K562 (cell line): ENCODE measurements at regions not wholly inside any gene's neighbourhood (a gene's known extent, or its start where the extent isn't known, plus 50 kb on each side); places are given as distances from the start of the nearest gene placed in this dataset.
A peak's percentile ranks its signal among the peaks of the same experiment; 100 is the strongest.

Source experiments
- ATAC-seq: fragments of 200-7000 bp; cut with Tn5 transposase; 3 replicates; pipeline ENCODE4 v1.9.1; 2020; ENCODE audit warnings: moderate library complexity
- BruUV-seq: library from RNA; stranded (reverse); fragments of 400-500 nt; replicated peaks from 2 replicates; lab custom pipeline; 2021; lab: Mats Ljungman, UMichigan
- CTCF ChIA-PET: fragments of 300-600 bp; formaldehyde crosslinking; extraction: SDS; loops from one replicate; lab custom pipeline; 2021; ENCODE audit warnings: low intra/inter-chr PET ratio; lab: Yijun Ruan, JAX
- POLR2A ChIA-PET: fragments of 300-600, 350-650 bp; sonication (Branson Sonifier 250); formaldehyde crosslinking; extraction: SDS; loops from one replicate; lab custom pipeline; 2021; ENCODE audit warnings: antibody characterized with exemption, inconsistent platforms; lab: Yijun Ruan, JAX
- DNase-seq, 4 experiments: peaks; one replicate each; pipeline versions ENCODE4 v3.0.0 to v3.0.0-alpha.2; 2011 to 2018; ENCODE audit warnings: low spot score in 3 of 4, mixed read lengths in 3 of 4; ENCODE audit errors: extremely low read depth in 1 of 4
- FAIRE-seq: peaks from 2 replicates; lab custom pipeline; 2011; peaks lifted over from hg19 to GRCh38; lab: Jason Lieb, UNC
- H2AFZ ChIP-seq: 2 replicates; pipeline ENCODE4 v1.6.0; 2011; ENCODE audit warnings: low read depth, low read length, control low read depth, inconsistent platforms
- H3K27ac ChIP-seq: fragments of 200-600 bp; 3 replicates; pipeline ENCODE4 v1.8.0; 2011; ENCODE audit warnings: low read depth, mild to moderate bottlenecking, control low read depth, inconsistent platforms, low read length, moderate library complexity, mixed read lengths; ENCODE audit errors: extremely low read depth
- H3K27me3 ChIP-seq, 2 experiments: fragments of 300-600 bp in 1 of 2; 2 replicates in 1 of 2; 3 replicates in 1 of 2; pipeline versions ENCODE4 v1.6.0 to v1.8.0; 2011; ENCODE audit warnings: inconsistent platforms in 2 of 2, low read length in 2 of 2, mild to moderate bottlenecking in 1 of 2, mixed read lengths in 1 of 2, moderate library complexity in 1 of 2; ENCODE audit not compliant: control insufficient read depth in 2 of 2, insufficient read depth in 2 of 2
- H3K36me3 ChIP-seq: fragments of 300-600 bp; 3 replicates; pipeline ENCODE4 v1.8.0; 2011; ENCODE audit warnings: mild to moderate bottlenecking, low read length, inconsistent platforms; ENCODE audit not compliant: control insufficient read depth, insufficient read depth
- H3K4me1 ChIP-seq, 2 experiments: fragments of 200-600 bp in 1 of 2; replicated peaks in 1 of 2; 2 replicates in 1 of 2; 3 replicates in 1 of 2; pipeline versions ENCODE4 v1.5.1 to v1.8.0; 2011; ENCODE audit warnings: inconsistent platforms in 2 of 2, low read length in 2 of 2, mild to moderate bottlenecking in 1 of 2, mixed read lengths in 1 of 2, moderate library complexity in 1 of 2; ENCODE audit not compliant: control insufficient read depth in 2 of 2, insufficient read depth in 2 of 2
- H3K4me2 ChIP-seq: 2 replicates; pipeline ENCODE4 v1.6.1; 2011; ENCODE audit warnings: low read length, control low read depth, inconsistent platforms, mixed read lengths; ENCODE audit not compliant: insufficient read depth
- H3K4me3 ChIP-seq: fragments of 200-600 bp; sonication (generic), shearing (Covaris generic); 2 replicates; pipeline ENCODE4 v1.5.1; 2016; ENCODE audit warnings: control low read depth, inconsistent platforms
- H3K79me2 ChIP-seq: fragments of 200-600 bp; 3 replicates; pipeline ENCODE4 v1.8.0; 2011; ENCODE audit warnings: low read length, inconsistent platforms; ENCODE audit not compliant: control insufficient read depth, insufficient read depth
- H3K9ac ChIP-seq, 2 experiments: 2 replicates each; pipeline versions ENCODE4 v1.6.0 to v1.6.1; 2011; ENCODE audit warnings: low read depth in 2 of 2, low read length in 2 of 2, control low read depth in 1 of 2, inconsistent platforms in 1 of 2, mild to moderate bottlenecking in 1 of 2, mixed read lengths in 1 of 2; ENCODE audit not compliant: insufficient read depth in 1 of 2
- H3K9me1 ChIP-seq: one replicate; pipeline ENCODE4 v1.6.0; 2011; ENCODE audit warnings: inconsistent platforms, mild to moderate bottlenecking, low read length, moderate library complexity; ENCODE audit not compliant: control insufficient read depth, insufficient read depth
- H3K9me3 ChIP-seq: replicated peaks from 2 replicates; pipeline ENCODE4 v1.5.1; 2011; ENCODE audit warnings: low read depth, low read length, inconsistent platforms; ENCODE audit not compliant: control insufficient read depth, insufficient read depth
- H4K20me1 ChIP-seq: replicated peaks from 2 replicates; pipeline ENCODE4 v1.6.1; 2011; ENCODE audit warnings: low read length, inconsistent platforms, mixed read lengths; ENCODE audit not compliant: control insufficient read depth, insufficient read depth
- CEBPG ChIP-seq, 3 experiments: fragments of 200-800 bp in 1 of 3; sonication (Bioruptor generic) in 1 of 3; sonication (generic) in 1 of 3; formaldehyde crosslinking in 1 of 3; IDR thresholded peaks in 2 of 3; conservative IDR thresholded peaks in 1 of 3; 2 replicates each; pipeline versions ENCODE4 v1.6.1 to v1.8.0; 2016 to 2022; ENCODE audit warnings: missing compliant biosample characterization in 2 of 3, missing genetic modification characterization in 2 of 3, mild to moderate bottlenecking in 1 of 3, missing genetic modification reagents in 1 of 3
- DACH1 ChIP-seq: fragments of 450-650 bp; IDR thresholded peaks from 2 replicates; pipeline ENCODE4 v1.6.1; 2018; ENCODE audit not compliant: partially characterized antibody
- IRF2 ChIP-seq: sonication (generic); formaldehyde crosslinking; IDR thresholded peaks from 2 replicates; pipeline ENCODE4 v1.8.1; 2022; ENCODE audit warnings: mild to moderate bottlenecking, missing genetic modification reagents
- MEF2A ChIP-seq: IDR thresholded peaks from 2 replicates; pipeline ENCODE4 v1.6.1; 2011; ENCODE audit warnings: low read depth, mild to moderate bottlenecking, low read length, moderate library complexity; ENCODE audit not compliant: control insufficient read depth
- MEIS2 ChIP-seq: fragments of 450-650 bp; IDR thresholded peaks from 2 replicates; pipeline ENCODE4 v1.6.1; 2014; ENCODE audit warnings: mild to moderate bottlenecking; ENCODE audit not compliant: partially characterized antibody
- ZNF184 ChIP-seq: sonication (generic); formaldehyde crosslinking; IDR thresholded peaks from 2 replicates; pipeline ENCODE4 v1.5.0; 2020; ENCODE audit warnings: missing genetic modification reagents
- WGBS: fragments of 100-300 bp; shearing (Covaris generic); methylation state at CpG from one replicate; pipeline ENCODE4 v1.1.6; 2016; ENCODE audit warnings: low coverage, mixed read lengths; ENCODE audit not compliant: insufficient coverage; ENCODE audit errors: missing lambda C conversion rate; 5-methylcytosine and 5-hydroxymethylcytosine counted together
- in situ Hi-C: fragments of 300-500 bp; cut with MboI; formaldehyde crosslinking; loops from 4 replicates; pipeline ENCODE4 v1.15.0; 2018; ENCODE audit warnings: inconsistent platforms, mixed read lengths
- intact Hi-C: fragments of 100-400 bp; cut with micrococcal nuclease; formaldehyde crosslinking; loops from 2 replicates; pipeline ENCODE4 v1.14.2; 2022
- TF ChIP-seq, protein P1 (sequence below): sonication (generic); formaldehyde crosslinking; IDR thresholded peaks from 2 replicates; pipeline ENCODE4 v1.9.0; 2022; ENCODE audit warnings: mild to moderate bottlenecking, missing genetic modification reagents
- TF ChIP-seq, protein P2 (sequence below): fragments of 450-650 bp; IDR thresholded peaks from 2 replicates; pipeline ENCODE4 v1.6.1; 2016; ENCODE audit warnings: mild to moderate bottlenecking
- TF ChIP-seq, protein P3 (sequence below): IDR thresholded peaks from 2 replicates; pipeline ENCODE4 v1.6.1; 2016; ENCODE audit warnings: missing genetic modification characterization, missing compliant biosample characterization
- TF ChIP-seq, protein P4 (sequence below): fragments of 250-450 bp; sonication (Bioruptor Pico); IDR thresholded peaks from 2 replicates; pipeline ENCODE4 v1.4.0; 2020

DNA sequence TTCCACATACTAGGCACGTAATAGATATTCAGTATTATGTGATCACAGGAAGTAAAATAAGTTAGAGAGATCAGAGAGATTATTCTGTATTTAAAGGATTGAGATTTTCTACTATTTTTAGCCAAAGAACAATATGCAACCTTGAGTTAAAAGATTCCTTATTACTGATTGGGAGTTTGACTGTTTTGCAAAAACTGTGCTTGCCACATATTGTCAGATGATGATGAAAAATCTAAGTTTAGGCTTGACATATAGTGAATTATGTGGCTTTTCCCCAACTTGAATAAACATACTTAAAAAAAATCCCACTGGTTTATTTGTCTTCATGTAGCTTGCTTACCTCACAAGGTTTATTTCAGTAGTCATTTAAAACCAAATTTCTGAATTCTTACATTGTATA, 194.4 kb downstream of the KCNRG start:
- Histone ChIP-seq H3K4me3 (no peak overlapping the region), H3K27ac (peak overlapping the region; percentile 83; the same call in 1 of the 3 replicates), H2AFZ (no peak overlapping the region; the same call in 1 of the 2 replicates), H4K20me1 (no peaks in the 10 kb centered on the region), H3K9me3 (peaks cover 4% of the 10 kb centered on the region), H3K4me1 (peaks cover 3 to 8% of the 10 kb centered on the region in 2 experiments; a peak in 3 of 5 replicates), H3K9me1 (no peaks in the 10 kb centered on the region), H3K9ac (peak overlapping the region in 1 of 2 experiments; percentile 58; a peak in 1 of 4 replicates), H3K36me3 (no peaks in the 10 kb centered on the region), H3K4me2 (no peak overlapping the region), H3K79me2 (peaks cover 19% of the 10 kb centered on the region), H3K27me3 (no peaks in the 10 kb centered on the region)
- no peak for DNase-seq
- CTCF ChIA-PET: no interaction called here
- in situ Hi-C loops (no loop called here), intact Hi-C loops (loop anchor here (10.0 kb wide), 1 partner anchor 705 kb away; no protein-coding TSS in a partner anchor)
- 30% methylated on average over 1 of the region's 1 CpG for WGBS
- POLR2A ChIA-PET: interaction anchor here (1.5 kb wide), 1 partner anchor 10 kb away, joined by 15 read pairs; no protein-coding TSS in a partner anchor
- no peak for FAIRE-seq
- TF ChIP-seq MEIS2 (peak; percentile 35), DACH1 (no peak), ZNF184 (CRISPR knock-in tag) (no peak), IRF2 (CRISPR knock-in tag) (no peak), MEF2A (0 out of 2 replicates have a peak, but pooled peaks have one; percentile 7), CEBPG (CRISPR knock-in tag; IDR thresholded peaks at IDR 0.05) (no peak), CEBPG (tag; conservative IDR thresholded peaks at IDR 0.05 in 1 of 2, IDR thresholded peaks at IDR 0.05 in 1 of 2) (0 out of 4 replicates have a peak, but pooled peaks of 1 of the 2 experiments have one; percentile 11)
- TF ChIP-seq, protein P1, sequence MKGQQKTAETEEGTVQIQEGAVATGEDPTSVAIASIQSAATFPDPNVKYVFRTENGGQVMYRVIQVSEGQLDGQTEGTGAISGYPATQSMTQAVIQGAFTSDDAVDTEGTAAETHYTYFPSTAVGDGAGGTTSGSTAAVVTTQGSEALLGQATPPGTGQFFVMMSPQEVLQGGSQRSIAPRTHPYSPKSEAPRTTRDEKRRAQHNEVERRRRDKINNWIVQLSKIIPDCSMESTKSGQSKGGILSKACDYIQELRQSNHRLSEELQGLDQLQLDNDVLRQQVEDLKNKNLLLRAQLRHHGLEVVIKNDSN (CRISPR knock-in tag): no peak
- TF ChIP-seq, protein P2, sequence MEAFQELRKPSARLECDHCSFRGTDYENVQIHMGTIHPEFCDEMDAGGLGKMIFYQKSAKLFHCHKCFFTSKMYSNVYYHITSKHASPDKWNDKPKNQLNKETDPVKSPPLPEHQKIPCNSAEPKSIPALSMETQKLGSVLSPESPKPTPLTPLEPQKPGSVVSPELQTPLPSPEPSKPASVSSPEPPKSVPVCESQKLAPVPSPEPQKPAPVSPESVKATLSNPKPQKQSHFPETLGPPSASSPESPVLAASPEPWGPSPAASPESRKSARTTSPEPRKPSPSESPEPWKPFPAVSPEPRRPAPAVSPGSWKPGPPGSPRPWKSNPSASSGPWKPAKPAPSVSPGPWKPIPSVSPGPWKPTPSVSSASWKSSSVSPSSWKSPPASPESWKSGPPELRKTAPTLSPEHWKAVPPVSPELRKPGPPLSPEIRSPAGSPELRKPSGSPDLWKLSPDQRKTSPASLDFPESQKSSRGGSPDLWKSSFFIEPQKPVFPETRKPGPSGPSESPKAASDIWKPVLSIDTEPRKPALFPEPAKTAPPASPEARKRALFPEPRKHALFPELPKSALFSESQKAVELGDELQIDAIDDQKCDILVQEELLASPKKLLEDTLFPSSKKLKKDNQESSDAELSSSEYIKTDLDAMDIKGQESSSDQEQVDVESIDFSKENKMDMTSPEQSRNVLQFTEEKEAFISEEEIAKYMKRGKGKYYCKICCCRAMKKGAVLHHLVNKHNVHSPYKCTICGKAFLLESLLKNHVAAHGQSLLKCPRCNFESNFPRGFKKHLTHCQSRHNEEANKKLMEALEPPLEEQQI: no peak
- TF ChIP-seq, protein P3, sequence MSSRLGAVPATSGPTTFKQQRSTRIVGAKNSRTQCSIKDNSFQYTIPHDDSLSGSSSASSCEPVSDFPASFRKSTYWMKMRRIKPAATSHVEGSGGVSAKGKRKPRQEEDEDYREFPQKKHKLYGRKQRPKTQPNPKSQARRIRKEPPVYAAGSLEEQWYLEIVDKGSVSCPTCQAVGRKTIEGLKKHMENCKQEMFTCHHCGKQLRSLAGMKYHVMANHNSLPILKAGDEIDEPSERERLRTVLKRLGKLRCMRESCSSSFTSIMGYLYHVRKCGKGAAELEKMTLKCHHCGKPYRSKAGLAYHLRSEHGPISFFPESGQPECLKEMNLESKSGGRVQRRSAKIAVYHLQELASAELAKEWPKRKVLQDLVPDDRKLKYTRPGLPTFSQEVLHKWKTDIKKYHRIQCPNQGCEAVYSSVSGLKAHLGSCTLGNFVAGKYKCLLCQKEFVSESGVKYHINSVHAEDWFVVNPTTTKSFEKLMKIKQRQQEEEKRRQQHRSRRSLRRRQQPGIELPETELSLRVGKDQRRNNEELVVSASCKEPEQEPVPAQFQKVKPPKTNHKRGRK (tag): no peak
- TF ChIP-seq, protein P4, sequence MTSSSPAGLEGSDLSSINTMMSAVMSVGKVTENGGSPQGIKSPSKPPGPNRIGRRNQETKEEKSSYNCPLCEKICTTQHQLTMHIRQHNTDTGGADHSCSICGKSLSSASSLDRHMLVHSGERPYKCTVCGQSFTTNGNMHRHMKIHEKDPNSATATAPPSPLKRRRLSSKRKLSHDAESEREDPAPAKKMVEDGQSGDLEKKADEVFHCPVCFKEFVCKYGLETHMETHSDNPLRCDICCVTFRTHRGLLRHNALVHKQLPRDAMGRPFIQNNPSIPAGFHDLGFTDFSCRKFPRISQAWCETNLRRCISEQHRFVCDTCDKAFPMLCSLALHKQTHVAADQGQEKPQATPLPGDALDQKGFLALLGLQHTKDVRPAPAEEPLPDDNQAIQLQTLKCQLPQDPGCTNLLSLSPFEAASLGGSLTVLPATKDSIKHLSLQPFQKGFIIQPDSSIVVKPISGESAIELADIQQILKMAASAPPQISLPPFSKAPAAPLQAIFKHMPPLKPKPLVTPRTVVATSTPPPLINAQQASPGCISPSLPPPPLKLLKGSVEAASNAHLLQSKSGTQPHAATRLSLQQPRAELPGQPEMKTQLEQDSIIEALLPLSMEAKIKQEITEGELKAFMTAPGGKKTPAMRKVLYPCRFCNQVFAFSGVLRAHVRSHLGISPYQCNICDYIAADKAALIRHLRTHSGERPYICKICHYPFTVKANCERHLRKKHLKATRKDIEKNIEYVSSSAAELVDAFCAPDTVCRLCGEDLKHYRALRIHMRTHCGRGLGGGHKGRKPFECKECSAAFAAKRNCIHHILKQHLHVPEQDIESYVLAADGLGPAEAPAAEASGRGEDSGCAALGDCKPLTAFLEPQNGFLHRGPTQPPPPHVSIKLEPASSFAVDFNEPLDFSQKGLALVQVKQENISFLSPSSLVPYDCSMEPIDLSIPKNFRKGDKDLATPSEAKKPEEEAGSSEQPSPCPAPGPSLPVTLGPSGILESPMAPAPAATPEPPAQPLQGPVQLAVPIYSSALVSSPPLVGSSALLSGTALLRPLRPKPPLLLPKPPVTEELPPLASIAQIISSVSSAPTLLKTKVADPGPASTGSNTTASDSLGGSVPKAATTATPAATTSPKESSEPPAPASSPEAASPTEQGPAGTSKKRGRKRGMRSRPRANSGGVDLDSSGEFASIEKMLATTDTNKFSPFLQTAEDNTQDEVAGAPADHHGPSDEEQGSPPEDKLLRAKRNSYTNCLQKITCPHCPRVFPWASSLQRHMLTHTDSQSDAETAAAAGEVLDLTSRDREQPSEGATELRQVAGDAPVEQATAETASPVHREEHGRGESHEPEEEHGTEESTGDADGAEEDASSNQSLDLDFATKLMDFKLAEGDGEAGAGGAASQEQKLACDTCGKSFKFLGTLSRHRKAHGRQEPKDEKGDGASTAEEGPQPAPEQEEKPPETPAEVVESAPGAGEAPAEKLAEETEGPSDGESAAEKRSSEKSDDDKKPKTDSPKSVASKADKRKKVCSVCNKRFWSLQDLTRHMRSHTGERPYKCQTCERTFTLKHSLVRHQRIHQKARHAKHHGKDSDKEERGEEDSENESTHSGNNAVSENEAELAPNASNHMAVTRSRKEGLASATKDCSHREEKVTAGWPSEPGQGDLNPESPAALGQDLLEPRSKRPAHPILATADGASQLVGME (CRISPR knock-in tag): no peak
- no TSS peak for BruUV-seq
- no peak for ATAC-seq
